Adrenal gland (tissue), 5 donors: ENCODE measurements at regions not wholly inside any gene's neighbourhood (a gene's known extent, or its start where the extent isn't known, plus 50 kb on each side); places are given as distances from the start of the nearest gene placed in this dataset.

ENCODE experiments used
- POLR2A ChIP-seq, 2 donors: fragments of 450-650 bp; IDR thresholded peaks; one replicate each; pipeline ENCODE4 v1.6.1; 2017; ENCODE audit warnings: antibody characterized with exemption in 2 of 2, mild to moderate bottlenecking in 2 of 2, moderate library complexity in 1 of 2
- TF ChIP-seq, protein P1 (sequence below), 6 experiments: fragments of 450-650 bp in 4 of 6; fragments of 200-600 bp in 2 of 6; sonication (generic) in 1 of 6; IDR thresholded peaks; 1 replicate in 5 of 6; 2 replicates in 1 of 6; pipeline versions ENCODE4 v1.5.1 to v1.8.0; 2016 to 2021; ENCODE audit warnings: antibody characterized with exemption in 6 of 6, mild to moderate bottlenecking in 2 of 6, moderate library complexity in 1 of 6
- donor health status: DM: no; HTN: no; CAD: no.

- TF ChIP-seq, protein P1, sequence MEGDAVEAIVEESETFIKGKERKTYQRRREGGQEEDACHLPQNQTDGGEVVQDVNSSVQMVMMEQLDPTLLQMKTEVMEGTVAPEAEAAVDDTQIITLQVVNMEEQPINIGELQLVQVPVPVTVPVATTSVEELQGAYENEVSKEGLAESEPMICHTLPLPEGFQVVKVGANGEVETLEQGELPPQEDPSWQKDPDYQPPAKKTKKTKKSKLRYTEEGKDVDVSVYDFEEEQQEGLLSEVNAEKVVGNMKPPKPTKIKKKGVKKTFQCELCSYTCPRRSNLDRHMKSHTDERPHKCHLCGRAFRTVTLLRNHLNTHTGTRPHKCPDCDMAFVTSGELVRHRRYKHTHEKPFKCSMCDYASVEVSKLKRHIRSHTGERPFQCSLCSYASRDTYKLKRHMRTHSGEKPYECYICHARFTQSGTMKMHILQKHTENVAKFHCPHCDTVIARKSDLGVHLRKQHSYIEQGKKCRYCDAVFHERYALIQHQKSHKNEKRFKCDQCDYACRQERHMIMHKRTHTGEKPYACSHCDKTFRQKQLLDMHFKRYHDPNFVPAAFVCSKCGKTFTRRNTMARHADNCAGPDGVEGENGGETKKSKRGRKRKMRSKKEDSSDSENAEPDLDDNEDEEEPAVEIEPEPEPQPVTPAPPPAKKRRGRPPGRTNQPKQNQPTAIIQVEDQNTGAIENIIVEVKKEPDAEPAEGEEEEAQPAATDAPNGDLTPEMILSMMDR (IDR thresholded peaks at IDR 0.05): no peak
- no peak for TF ChIP-seq POLR2A (IDR thresholded peaks at IDR 0.05)
Observed at GRCh38 chr21:41632748-41633475, 125.0 kb upstream of the TMPRSS2 start.
